GM23338 (cell line): ENCODE measurements at regions not wholly inside any gene's neighbourhood (a gene's known extent, or its start where the extent isn't known, plus 50 kb on each side); places are given as distances from the start of the nearest gene placed in this dataset.

ENCODE experiments used
- ATAC-seq: fragments of 200-7000 bp; cut with Tn5 transposase; 3 replicates; pipeline ENCODE4 v1.9.1; 2020
- DNase-seq: peaks from one replicate; pipeline ENCODE4 v3.0.0-alpha.2; 2015; ENCODE audit warnings: low spot score
- H2AFZ ChIP-seq: fragments of 200-600 bp; sonication (generic); 2 replicates; pipeline ENCODE4 v1.8.0; 2016; ENCODE audit warnings: antibody characterized with exemption, mild to moderate bottlenecking, moderate library complexity
- H3F3A ChIP-seq: fragments of 200-600 bp; sonication (generic); replicated peaks from 2 replicates; pipeline ENCODE4 v1.8.0; 2017; ENCODE audit warnings: antibody characterized with exemption, mixed run types, low read depth
- H3K27ac ChIP-seq: fragments of 200-600 bp; sonication (generic); 2 replicates; pipeline ENCODE4 v1.6.1; 2016; ENCODE audit warnings: low read depth
- H3K27me3 ChIP-seq: fragments of 200-600 bp; sonication (generic); 2 replicates; pipeline ENCODE4 v1.8.0; 2016; ENCODE audit warnings: mild to moderate bottlenecking, mixed run types, moderate library complexity; ENCODE audit not compliant: insufficient read depth
- H3K36me3 ChIP-seq: fragments of 200-600 bp; sonication (generic); 2 replicates; pipeline ENCODE4 v1.8.0; 2016; ENCODE audit warnings: mild to moderate bottlenecking; ENCODE audit not compliant: insufficient read depth
- H3K4me1 ChIP-seq: fragments of 200-600 bp; sonication (generic); 2 replicates; pipeline ENCODE4 v1.8.0; 2016; ENCODE audit warnings: mild to moderate bottlenecking, moderate library complexity; ENCODE audit not compliant: insufficient read depth
- H3K4me2 ChIP-seq: fragments of 200-600 bp; sonication (generic); 2 replicates; pipeline ENCODE4 v1.7.1; 2017; ENCODE audit warnings: mixed run types
- H3K4me3 ChIP-seq: fragments of 200-600 bp; sonication (generic); 2 replicates; pipeline ENCODE4 v1.6.1; 2016; ENCODE audit warnings: mixed run types
- H3K79me2 ChIP-seq: fragments of 200-600 bp; sonication (generic); replicated peaks from 2 replicates; pipeline ENCODE4 v1.8.0; 2017; ENCODE audit warnings: mild to moderate bottlenecking; ENCODE audit not compliant: insufficient read depth
- H3K9me2 ChIP-seq: fragments of 200-600 bp; sonication (generic); 2 replicates; pipeline ENCODE4 v1.8.0; 2017; ENCODE audit not compliant: insufficient read depth
- H4K20me1 ChIP-seq: fragments of 200-600 bp; sonication (generic); replicated peaks from 2 replicates; pipeline ENCODE4 v1.8.0; 2017; ENCODE audit warnings: mild to moderate bottlenecking; ENCODE audit not compliant: insufficient read depth
- H3K27ac Mint-ChIP-seq: 2 replicates; pipeline ENCODE4 v1.8.0; 2020; ENCODE audit warnings: inconsistent platforms, mild to moderate bottlenecking, moderate library complexity, mixed read lengths
- H3K27me3 Mint-ChIP-seq: 3 replicates; pipeline ENCODE4 v1.8.0; 2022; ENCODE audit warnings: low read depth, mild to moderate bottlenecking, moderate library complexity, mixed read lengths, inconsistent platforms; ENCODE audit not compliant: insufficient read depth, poor library complexity
- H3K36me3 Mint-ChIP-seq: 3 replicates; pipeline ENCODE4 v1.8.0; 2021; ENCODE audit warnings: low read depth, mild to moderate bottlenecking, inconsistent platforms, moderate library complexity, mixed read lengths
- H3K4me1 Mint-ChIP-seq: 3 replicates; pipeline ENCODE4 v1.8.0; 2020; ENCODE audit warnings: mild to moderate bottlenecking, inconsistent platforms, mixed read lengths
- H3K4me3 Mint-ChIP-seq: 3 replicates; pipeline ENCODE4 v1.8.0; 2021; ENCODE audit warnings: moderate library complexity, mild to moderate bottlenecking, inconsistent platforms, mixed read lengths
- H3K9me3 Mint-ChIP-seq: 3 replicates; pipeline ENCODE4 v1.8.0; 2020; ENCODE audit warnings: moderate library complexity, mild to moderate bottlenecking, inconsistent platforms, mixed read lengths
- CREB1 ChIP-seq: fragments of 250-450 bp; sonication (Bioruptor Pico); IDR thresholded peaks from 2 replicates; pipeline ENCODE4 v1.5.0; 2020; ENCODE audit warnings: low read depth, mild to moderate bottlenecking, moderate library complexity
- EZH2phosphoT487 ChIP-seq: fragments of 200-600 bp; sonication (generic); IDR thresholded peaks from one replicate; pipeline ENCODE4 v1.8.1; 2018; ENCODE audit warnings: antibody characterized with exemption; ENCODE audit not compliant: unreplicated experiment
- JUNB ChIP-seq: IDR thresholded peaks from one replicate; pipeline ENCODE4 v1.6.1; 2016; ENCODE audit warnings: antibody characterized with exemption; ENCODE audit not compliant: unreplicated experiment
- POLR2AphosphoS5 ChIP-seq: IDR thresholded peaks from 2 replicates; pipeline ENCODE4 v1.6.1; 2016; ENCODE audit warnings: antibody characterized with exemption, low read depth
- REST ChIP-seq: IDR thresholded peaks from one replicate; pipeline ENCODE4 v1.6.1; 2018; ENCODE audit warnings: antibody characterized with exemption; ENCODE audit not compliant: unreplicated experiment
- ZNF114 ChIP-seq: fragments of 250-450 bp; sonication (Bioruptor Pico); IDR thresholded peaks from 2 replicates; pipeline ENCODE4 v1.5.0; 2020; ENCODE audit warnings: mild to moderate bottlenecking, moderate library complexity
- ZNF462 ChIP-seq: fragments of 250-450 bp; sonication (Bioruptor Pico); IDR thresholded peaks from 2 replicates; pipeline ENCODE4 v1.5.0; 2020; ENCODE audit warnings: mild to moderate bottlenecking, moderate library complexity
- TF ChIP-seq, protein P1 (sequence below), 2 experiments: fragments of 200-600 bp in 1 of 2; sonication (generic) in 1 of 2; conservative IDR thresholded peaks; 2 replicates each; pipeline versions ENCODE4 v1.5.1 to v1.6.1; 2016 to 2017; ENCODE audit warnings: antibody characterized with exemption in 2 of 2, low read depth in 2 of 2, mild to moderate bottlenecking in 2 of 2, moderate library complexity in 1 of 2

GRCh38 chr4:125689805-125690204 is 375.1 kb downstream of the FAT4 start:
- Histone ChIP-seq H3K4me3 (no peak overlapping the region), H3K27ac (no peak overlapping the region), H3K79me2 (no peaks in the 10 kb centered on the region), H2AFZ (no peak overlapping the region), H3K36me3 (no peaks in the 10 kb centered on the region), H3K4me2 (no peak overlapping the region), H3K27me3 (no peaks in the 10 kb centered on the region), H4K20me1 (no peaks in the 10 kb centered on the region), H3K9me2 (no peaks in the 10 kb centered on the region), H3K4me1 (no peaks in the 10 kb centered on the region), H3F3A (no peaks in the 10 kb centered on the region)
- no peak for ATAC-seq
- H3K4me3 Mint-ChIP-seq = no peak overlapping the region
- peaks cover 4% of the 10 kb centered on the region; the same call in 2 of the 3 replicates for H3K4me1 Mint-ChIP-seq
- no peaks in the 10 kb centered on the region for H3K36me3 Mint-ChIP-seq
- no peaks in the 10 kb centered on the region for H3K9me3 Mint-ChIP-seq
- TF ChIP-seq, protein P1, sequence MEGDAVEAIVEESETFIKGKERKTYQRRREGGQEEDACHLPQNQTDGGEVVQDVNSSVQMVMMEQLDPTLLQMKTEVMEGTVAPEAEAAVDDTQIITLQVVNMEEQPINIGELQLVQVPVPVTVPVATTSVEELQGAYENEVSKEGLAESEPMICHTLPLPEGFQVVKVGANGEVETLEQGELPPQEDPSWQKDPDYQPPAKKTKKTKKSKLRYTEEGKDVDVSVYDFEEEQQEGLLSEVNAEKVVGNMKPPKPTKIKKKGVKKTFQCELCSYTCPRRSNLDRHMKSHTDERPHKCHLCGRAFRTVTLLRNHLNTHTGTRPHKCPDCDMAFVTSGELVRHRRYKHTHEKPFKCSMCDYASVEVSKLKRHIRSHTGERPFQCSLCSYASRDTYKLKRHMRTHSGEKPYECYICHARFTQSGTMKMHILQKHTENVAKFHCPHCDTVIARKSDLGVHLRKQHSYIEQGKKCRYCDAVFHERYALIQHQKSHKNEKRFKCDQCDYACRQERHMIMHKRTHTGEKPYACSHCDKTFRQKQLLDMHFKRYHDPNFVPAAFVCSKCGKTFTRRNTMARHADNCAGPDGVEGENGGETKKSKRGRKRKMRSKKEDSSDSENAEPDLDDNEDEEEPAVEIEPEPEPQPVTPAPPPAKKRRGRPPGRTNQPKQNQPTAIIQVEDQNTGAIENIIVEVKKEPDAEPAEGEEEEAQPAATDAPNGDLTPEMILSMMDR (conservative IDR thresholded peaks at IDR 0.05; ENCODE audit: low read depth in 2 of 2) = no peak
- TF ChIP-seq CREB1 (CRISPR knock-in tag) (no peak), EZH2phosphoT487 (no peak), JUNB (no peak), REST (no peak)
- no peak overlapping the region for H3K27ac Mint-ChIP-seq
- DNase-seq = no peak
- no peaks in the 10 kb centered on the region for H3K27me3 Mint-ChIP-seq

GRCh38 chr4:125693228-125693627 is 378.5 kb downstream of the FAT4 start:
- H3K79me2 ChIP-seq = no peaks in the 10 kb centered on the region
- Mint-ChIP-seq H3K9me3 (peaks cover 10% of the 10 kb centered on the region; the same call in 2 of the 3 replicates), H3K27me3 (no peaks in the 10 kb centered on the region), H3K36me3 (peaks cover 4% of the 10 kb centered on the region; the same call in 1 of the 3 replicates), H3K4me1 (peaks cover 4% of the 10 kb centered on the region; the same call in 2 of the 3 replicates), H3K27ac (no peak overlapping the region), H3K4me3 (no peak overlapping the region)
- no peaks in the 10 kb centered on the region for H4K20me1 ChIP-seq
- ATAC-seq (no peak), DNase-seq (no peak)
- no peak overlapping the region for H3K27ac ChIP-seq
- no peak overlapping the region; the same call in 1 of the 2 replicates for H2AFZ ChIP-seq
- peaks cover 4% of the 10 kb centered on the region; the same call in 1 of the 2 replicates for H3K4me1 ChIP-seq
- H3K9me2 ChIP-seq = no peaks in the 10 kb centered on the region
- H3K36me3 ChIP-seq = no peaks in the 10 kb centered on the region
- no peaks in the 10 kb centered on the region for H3K27me3 ChIP-seq
- H3F3A ChIP-seq = no peaks in the 10 kb centered on the region
- H3K4me2 ChIP-seq = no peak overlapping the region
- H3K4me3 ChIP-seq = no peak overlapping the region
- TF ChIP-seq POLR2AphosphoS5 (no peak), CREB1 (CRISPR knock-in tag) (no peak), ZNF462 (CRISPR knock-in tag) (no peak), ZNF114 (CRISPR knock-in tag) (no peak), EZH2phosphoT487 (no peak)
- TF ChIP-seq, protein P1 (conservative IDR thresholded peaks at IDR 0.05; ENCODE audit: low read depth in 2 of 2) = no peak
